ENCODE measurements at regions not wholly inside any gene's neighbourhood (a gene's known extent, or its start where the extent isn't known, plus 50 kb on each side); places are given as distances from the start of the nearest gene placed in this dataset.

DNA sequence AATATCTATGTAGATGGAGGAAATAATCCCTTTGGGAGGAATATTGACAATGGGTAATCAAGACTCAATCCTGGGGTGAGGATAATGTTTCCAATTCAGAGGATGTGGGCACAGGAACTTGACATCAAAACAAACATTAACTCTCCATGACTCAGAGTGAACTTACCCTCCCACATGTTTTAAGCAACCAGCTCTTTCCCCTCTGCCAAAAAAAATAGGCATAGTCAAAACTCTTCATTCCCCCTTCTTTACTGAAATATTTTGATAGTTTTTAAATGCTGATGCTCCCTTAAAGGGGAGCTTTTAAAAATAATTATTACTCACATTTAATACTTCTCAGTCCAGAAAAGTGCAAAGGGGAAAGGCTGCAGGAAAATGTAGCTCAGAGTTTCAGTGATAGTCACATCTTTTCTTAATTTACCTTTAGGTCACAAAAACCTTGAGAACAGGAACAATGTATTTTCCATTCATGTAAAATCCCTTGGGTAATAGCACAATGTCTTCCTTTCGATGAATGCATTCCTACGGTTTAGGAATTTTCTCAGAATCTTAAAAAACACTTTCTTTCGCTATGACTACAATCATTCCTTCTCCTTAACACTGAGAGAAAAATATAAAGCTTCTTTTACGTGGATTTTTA is 298.4 kb upstream of the GRAMD2B start:
- TF ChIP-seq, protein P1, sequence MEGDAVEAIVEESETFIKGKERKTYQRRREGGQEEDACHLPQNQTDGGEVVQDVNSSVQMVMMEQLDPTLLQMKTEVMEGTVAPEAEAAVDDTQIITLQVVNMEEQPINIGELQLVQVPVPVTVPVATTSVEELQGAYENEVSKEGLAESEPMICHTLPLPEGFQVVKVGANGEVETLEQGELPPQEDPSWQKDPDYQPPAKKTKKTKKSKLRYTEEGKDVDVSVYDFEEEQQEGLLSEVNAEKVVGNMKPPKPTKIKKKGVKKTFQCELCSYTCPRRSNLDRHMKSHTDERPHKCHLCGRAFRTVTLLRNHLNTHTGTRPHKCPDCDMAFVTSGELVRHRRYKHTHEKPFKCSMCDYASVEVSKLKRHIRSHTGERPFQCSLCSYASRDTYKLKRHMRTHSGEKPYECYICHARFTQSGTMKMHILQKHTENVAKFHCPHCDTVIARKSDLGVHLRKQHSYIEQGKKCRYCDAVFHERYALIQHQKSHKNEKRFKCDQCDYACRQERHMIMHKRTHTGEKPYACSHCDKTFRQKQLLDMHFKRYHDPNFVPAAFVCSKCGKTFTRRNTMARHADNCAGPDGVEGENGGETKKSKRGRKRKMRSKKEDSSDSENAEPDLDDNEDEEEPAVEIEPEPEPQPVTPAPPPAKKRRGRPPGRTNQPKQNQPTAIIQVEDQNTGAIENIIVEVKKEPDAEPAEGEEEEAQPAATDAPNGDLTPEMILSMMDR (IDR thresholded peaks at IDR 0.05): no peak
- no peak for TF ChIP-seq POLR2AphosphoS5 (IDR thresholded peaks at IDR 0.05)
